Suprapubic skin (tissue), 4 donors: ENCODE measurements at regions not wholly inside any gene's neighbourhood (a gene's known extent, or its start where the extent isn't known, plus 50 kb on each side); places are given as distances from the start of the nearest gene placed in this dataset.

Experiments
- DNase-seq, 2 donors: peaks; one replicate each; pipeline ENCODE4 v3.0.0-alpha.2; 2019; ENCODE audit warnings: low spot score in 2 of 2
- H3K27ac ChIP-seq: fragments of 200-600 bp; sonication (generic); one replicate; pipeline ENCODE4 v1.5.1; 2019
- H3K27me3 ChIP-seq: fragments of 200-600 bp; sonication (generic); one replicate; pipeline ENCODE4 v1.5.1; 2019
- H3K36me3 ChIP-seq: fragments of 200-600 bp; sonication (generic); one replicate; pipeline ENCODE4 v1.5.1; 2019
- H3K4me1 ChIP-seq: fragments of 200-600 bp; sonication (generic); one replicate; pipeline ENCODE4 v1.5.1; 2019
- H3K4me3 ChIP-seq: fragments of 200-600 bp; sonication (generic); one replicate; pipeline ENCODE4 v1.5.1; 2019; ENCODE audit warnings: mild to moderate bottlenecking
- H3K9me3 ChIP-seq: fragments of 200-600 bp; sonication (generic); one replicate; pipeline ENCODE4 v1.5.1; 2019
- CTCF ChIP-seq, 2 donors: fragments of 200-600 bp in 1 of 2; fragments of 450-650 bp in 1 of 2; sonication (generic) in 1 of 2; IDR thresholded peaks; one replicate each; pipeline ENCODE4 v1.5.1; 2016 to 2019; ENCODE audit warnings: antibody characterized with exemption in 2 of 2, mild to moderate bottlenecking in 1 of 2, moderate library complexity in 1 of 2
- EP300 ChIP-seq: sonication (generic); formaldehyde crosslinking; IDR thresholded peaks from one replicate; pipeline ENCODE4 v1.6.1; 2017; ENCODE audit warnings: antibody characterized with exemption
- POLR2A ChIP-seq, 2 donors: fragments of 450-650 bp; IDR thresholded peaks; one replicate each; pipeline ENCODE4 v1.6.1; 2017; ENCODE audit warnings: antibody characterized with exemption in 2 of 2, mild to moderate bottlenecking in 2 of 2, moderate library complexity in 2 of 2
- POLR2AphosphoS5 ChIP-seq, 3 donors: sonication (generic); formaldehyde crosslinking; IDR thresholded peaks; one replicate each; pipeline ENCODE4 v1.6.1; 2017; ENCODE audit warnings: antibody characterized with exemption in 3 of 3
- WGBS: methylation state at CpG from one replicate; pipeline ENCODE4 v1.1.5; 2018; 5-methylcytosine and 5-hydroxymethylcytosine counted together

- H3K9me3 ChIP-seq, result no peaks in the 10 kb centered on the region
- no peak overlapping the region for H3K27ac ChIP-seq
- TF ChIP-seq EP300 (no peak), CTCF (IDR thresholded peaks at IDR 0.05) (no peak), POLR2A (IDR thresholded peaks at IDR 0.05) (no peak), POLR2AphosphoS5 (IDR thresholded peaks at IDR 0.05) (no peak)
- peaks cover 42% of the 10 kb centered on the region for H3K27me3 ChIP-seq
- H3K4me3 ChIP-seq, result no peak overlapping the region
- H3K36me3 ChIP-seq, result no peaks in the 10 kb centered on the region
- DNase-seq, result no peak
- H3K4me1 ChIP-seq, result no peaks in the 10 kb centered on the region
- whole genome bisulfite sequencing, result 70% methylated on average over 8 of the region's 8 CpGs
Observed at GRCh38 chr22:49107561-49107960, 720.1 kb downstream of the BRD1 start.

GRCh38 chr22:49106842-49107152, 720.9 kb downstream of the BRD1 start:
- no peaks in the 10 kb centered on the region for H3K4me1 ChIP-seq
- 54% methylated on average over 3 of the region's 5 CpGs for WGBS
- TF ChIP-seq POLR2A (IDR thresholded peaks at IDR 0.05) (no peak), CTCF (IDR thresholded peaks at IDR 0.05) (no peak), EP300 (no peak), POLR2AphosphoS5 (IDR thresholded peaks at IDR 0.05) (no peak)
- no peak overlapping the region for H3K27ac ChIP-seq
- H3K27me3 ChIP-seq, result peaks cover 42% of the 10 kb centered on the region
- H3K4me3 ChIP-seq, result no peak overlapping the region
- H3K9me3 ChIP-seq, result no peaks in the 10 kb centered on the region
- no peaks in the 10 kb centered on the region for H3K36me3 ChIP-seq
- no peak for DNase-seq

DNA sequence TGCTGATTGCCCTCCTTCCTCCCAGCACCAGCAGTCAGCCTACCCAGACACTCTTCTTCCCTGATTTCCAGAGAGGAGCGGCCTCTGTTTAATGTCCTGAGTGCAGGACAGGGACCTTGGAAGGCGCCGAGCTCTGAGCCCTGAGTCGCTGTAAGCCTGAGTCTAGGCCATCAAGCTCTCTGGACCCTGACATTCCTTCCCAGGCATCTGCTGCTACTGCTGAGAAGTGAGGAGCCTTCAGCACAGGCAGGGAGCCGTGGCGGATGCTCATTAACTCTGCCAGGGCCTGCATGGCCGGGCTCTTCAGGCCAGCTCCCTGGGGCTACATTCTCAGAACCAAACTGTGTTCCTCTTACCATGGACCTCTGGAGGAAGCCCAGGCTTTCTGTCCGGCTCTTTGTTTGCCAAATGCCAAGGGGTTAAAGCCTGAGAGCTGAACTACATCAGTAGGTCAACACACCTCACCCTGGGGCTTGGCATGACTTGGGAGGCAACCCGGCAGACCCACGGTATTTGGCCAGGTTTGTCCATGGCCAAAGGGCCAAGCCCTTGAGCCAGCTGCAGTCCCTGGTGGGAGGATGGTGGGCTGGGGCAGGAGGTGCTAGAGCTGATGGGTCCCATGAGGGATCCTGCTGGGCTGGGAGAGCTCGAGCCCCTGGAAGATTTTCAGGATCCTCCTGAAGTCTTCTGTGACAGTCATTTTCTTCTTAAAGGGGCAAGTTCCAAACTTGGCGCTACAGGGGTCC, 721.4 kb downstream of the BRD1 start:
- no peak for DNase-seq
- H3K36me3 ChIP-seq, result no peaks in the 10 kb centered on the region
- WGBS, result 78% methylated on average over 7 of the region's 12 CpGs
- no peak overlapping the region for H3K27ac ChIP-seq
- H3K27me3 ChIP-seq, result peaks cover 44% of the 10 kb centered on the region
- no peaks in the 10 kb centered on the region for H3K9me3 ChIP-seq
- no peak overlapping the region for H3K4me3 ChIP-seq
- H3K4me1 ChIP-seq, result peaks cover 2% of the 10 kb centered on the region
- TF ChIP-seq CTCF (IDR thresholded peaks at IDR 0.05), result no peak
- TF ChIP-seq POLR2A (IDR thresholded peaks at IDR 0.05), result no peak

DNA sequence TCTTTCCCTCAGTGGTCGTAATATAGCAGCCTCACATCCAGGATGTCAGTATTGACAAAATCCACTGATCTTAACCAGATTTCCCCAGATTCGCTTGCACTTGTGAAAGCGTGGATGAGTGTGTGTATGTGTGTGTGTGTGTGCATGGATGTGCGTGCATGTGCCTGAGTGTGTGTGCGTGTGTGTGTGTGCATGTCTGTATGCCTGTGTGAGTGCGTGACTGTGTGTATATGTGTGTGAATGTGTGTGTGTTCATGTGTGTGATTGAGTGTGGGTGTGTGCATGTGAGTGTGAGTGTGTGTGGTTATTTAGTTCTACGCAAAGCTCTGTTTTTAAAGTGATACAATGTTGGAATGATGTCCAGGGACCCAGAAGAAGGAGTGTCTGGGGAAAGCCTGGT, 723.2 kb downstream of the BRD1 start:
- Histone ChIP-seq H3K27ac (no peak overlapping the region), H3K27me3 (peaks cover 42% of the 10 kb centered on the region), H3K9me3 (no peaks in the 10 kb centered on the region), H3K4me1 (peaks cover 19% of the 10 kb centered on the region), H3K4me3 (no peak overlapping the region), H3K36me3 (no peaks in the 10 kb centered on the region)
- WGBS, result 89% methylated on average over 7 of the region's 7 CpGs
- no peak for DNase-seq
- no peak for TF ChIP-seq POLR2A (IDR thresholded peaks at IDR 0.05)
- no peak for TF ChIP-seq EP300
- no peak for TF ChIP-seq CTCF (IDR thresholded peaks at IDR 0.05)
- no peak for TF ChIP-seq POLR2AphosphoS5 (IDR thresholded peaks at IDR 0.05)

GRCh38 chr22:49103314-49104059, 724.2 kb downstream of the BRD1 start:
- no peak overlapping the region for H3K4me3 ChIP-seq
- 66% methylated on average over 15 of the region's 15 CpGs for WGBS
- H3K9me3 ChIP-seq, result no peaks in the 10 kb centered on the region
- peaks cover 37% of the 10 kb centered on the region for H3K27me3 ChIP-seq
- no peak for DNase-seq
- no peak overlapping the region for H3K27ac ChIP-seq
- no peaks in the 10 kb centered on the region for H3K36me3 ChIP-seq
- peaks cover 19% of the 10 kb centered on the region for H3K4me1 ChIP-seq
- no peak for TF ChIP-seq POLR2A (IDR thresholded peaks at IDR 0.05)
- no peak for TF ChIP-seq EP300
- no peak for TF ChIP-seq CTCF (IDR thresholded peaks at IDR 0.05)
- no peak for TF ChIP-seq POLR2AphosphoS5 (IDR thresholded peaks at IDR 0.05)
